HG03469 (cell line): ENCODE measurements at regions not wholly inside any gene's neighbourhood (a gene's known extent, or its start where the extent isn't known, plus 50 kb on each side); places are given as distances from the start of the nearest gene placed in this dataset.

Experiments
- ATAC-seq: cut with Tn5 transposase; IDR thresholded peaks from one replicate; pipeline ENCODE4 v1.9.1; 2021; ENCODE audit warnings: mild to moderate bottlenecking, moderate library complexity, moderate number of reproducible peaks; ENCODE audit not compliant: unreplicated experiment

GRCh38 chr10:62453274-62453673 is 79.1 kb downstream of the ZNF365 start:
- no peak for ATAC-seq

GRCh38 chr10:62454687-62455397 is 80.7 kb downstream of the ZNF365 start:
- ATAC-seq = no peak

- peak; percentile 97 for ATAC-seq
Observed at GRCh38 chr10:62456611-62457101, 82.5 kb downstream of the ZNF365 start.

- no peak for ATAC-seq
Observed at GRCh38 chr10:62457196-62457595, 83.0 kb downstream of the ZNF365 start.

GRCh38 chr10:62457598-62457997 is 83.4 kb downstream of the ZNF365 start:
- no peak for ATAC-seq

DNA sequence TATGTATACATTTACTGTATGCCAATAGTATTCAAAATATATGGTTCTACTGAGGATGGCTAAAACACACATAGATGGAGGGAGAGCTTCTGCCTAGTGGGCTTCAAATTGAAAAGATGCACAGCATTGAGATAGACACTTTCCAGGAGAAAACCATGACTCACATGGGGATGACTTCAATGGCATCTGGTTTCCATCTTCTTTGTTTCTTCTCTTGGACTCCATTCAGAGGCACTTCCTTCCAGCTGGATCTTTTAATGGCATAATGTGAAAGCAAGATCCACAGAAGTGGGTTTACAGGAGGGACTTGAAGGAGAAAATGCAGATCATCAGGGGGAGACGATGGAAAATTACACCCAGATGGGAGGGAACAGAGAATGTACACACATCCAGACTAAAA is 84.9 kb downstream of the ZNF365 start:
- no peak for ATAC-seq

GRCh38 chr10:62459500-62459899 is 85.3 kb downstream of the ZNF365 start:
- no peak for ATAC-seq

- ATAC-seq = no peak
Observed at GRCh38 chr10:62460393-62460792, 86.2 kb downstream of the ZNF365 start.

DNA sequence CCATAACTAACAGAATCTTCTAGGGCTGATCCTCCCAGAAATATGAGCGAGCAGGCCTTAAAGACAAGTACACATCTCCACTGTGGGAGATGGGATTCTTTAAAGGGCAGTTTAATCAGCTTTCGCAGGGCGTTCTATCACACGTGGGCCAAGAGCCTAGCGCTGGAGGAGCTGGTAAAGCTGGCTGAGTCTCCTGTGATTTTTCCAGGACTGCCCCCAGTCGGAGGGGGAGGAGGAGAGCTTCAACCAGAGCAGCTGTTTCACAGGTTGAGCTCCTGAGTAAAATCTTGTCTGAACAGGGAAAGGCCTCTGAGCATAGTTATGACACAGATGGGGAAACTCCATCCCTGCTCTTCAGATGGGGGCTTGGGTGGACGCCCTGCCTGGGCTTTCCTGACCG is 87.0 kb downstream of the ZNF365 start:
- no peak for ATAC-seq

DNA sequence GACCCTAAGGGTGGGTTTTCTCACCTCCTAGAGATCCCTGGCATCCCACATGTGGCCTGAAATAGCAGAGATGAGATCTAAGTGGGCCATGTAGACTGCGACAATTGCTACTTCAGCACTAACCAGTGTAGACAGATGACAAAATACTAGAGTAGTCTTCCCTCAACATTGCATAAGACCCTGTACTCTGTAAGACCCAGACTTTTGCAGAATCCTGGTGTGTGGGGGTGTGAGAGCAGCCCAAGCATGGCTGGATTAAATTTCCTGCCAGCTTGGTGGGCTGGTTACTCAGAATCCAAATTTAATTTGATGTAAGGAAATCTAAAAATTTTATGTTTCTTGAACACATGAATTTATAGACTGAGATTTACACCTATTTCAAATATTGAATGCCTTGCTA is 88.3 kb downstream of the ZNF365 start:
- no peak for ATAC-seq

DNA sequence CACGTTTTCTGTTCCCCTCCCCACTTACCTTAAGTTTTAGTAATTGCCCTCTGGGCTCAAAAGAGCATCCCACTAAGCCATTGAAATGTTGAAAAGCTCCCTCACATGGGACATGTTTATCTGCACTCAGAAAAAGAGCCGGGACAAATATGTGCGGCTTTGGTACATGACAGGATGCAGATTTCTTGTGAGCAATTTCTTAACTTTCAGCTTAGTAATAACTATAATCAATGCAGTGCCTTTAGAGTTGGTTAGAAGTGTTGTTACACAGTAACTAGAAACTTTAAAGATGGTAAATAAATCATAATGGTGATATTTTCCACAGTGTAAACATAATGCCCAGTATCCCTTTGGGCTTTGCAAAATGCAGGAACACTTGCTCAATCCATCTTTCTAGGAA is 89.2 kb downstream of the ZNF365 start:
- ATAC-seq = no peak

GRCh38 chr10:62464308-62464707 is 90.1 kb downstream of the ZNF365 start:
- ATAC-seq = no peak

DNA sequence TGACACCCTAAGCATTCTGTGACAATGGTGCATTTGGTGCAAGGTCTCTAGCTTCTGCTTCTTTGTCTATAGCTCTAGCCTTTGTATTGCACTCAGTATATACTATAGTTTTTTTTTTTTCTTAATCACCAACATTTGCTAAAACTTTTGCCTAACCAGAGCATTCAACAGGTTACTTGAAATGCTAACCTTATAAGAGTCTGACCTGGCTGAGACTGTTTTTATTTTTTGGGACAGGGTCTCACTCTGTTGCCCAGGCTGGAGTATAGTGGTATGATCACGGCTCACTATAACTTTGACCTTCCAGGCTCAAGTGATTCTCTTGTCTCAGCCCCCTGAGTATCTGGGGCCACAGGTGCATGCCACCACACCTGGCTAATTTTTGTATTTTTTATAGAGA is 92.4 kb downstream of the ZNF365 start:
- ATAC-seq = no peak

GRCh38 chr10:62467527-62467926 is 93.4 kb downstream of the ZNF365 start:
- ATAC-seq = no peak

DNA sequence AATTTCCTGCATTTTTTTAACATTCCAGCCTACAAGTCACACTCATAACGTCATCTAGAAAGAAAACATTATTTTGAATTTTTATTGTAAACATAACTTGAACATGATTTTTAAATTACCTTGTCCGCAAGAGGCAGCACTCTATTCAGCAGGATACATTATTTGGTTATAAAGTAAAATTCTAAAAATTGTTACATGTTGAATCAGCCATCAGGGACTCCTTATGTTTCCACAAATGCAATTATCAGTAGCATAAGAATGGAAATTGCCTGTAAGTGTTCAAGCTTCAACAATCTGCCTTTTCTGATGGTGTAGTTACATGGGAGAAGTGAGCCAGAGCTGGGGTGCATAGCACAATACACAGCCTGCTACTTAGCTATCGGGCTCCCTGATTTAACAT is 97.5 kb downstream of the ZNF365 start:
- ATAC-seq = no peak

DNA sequence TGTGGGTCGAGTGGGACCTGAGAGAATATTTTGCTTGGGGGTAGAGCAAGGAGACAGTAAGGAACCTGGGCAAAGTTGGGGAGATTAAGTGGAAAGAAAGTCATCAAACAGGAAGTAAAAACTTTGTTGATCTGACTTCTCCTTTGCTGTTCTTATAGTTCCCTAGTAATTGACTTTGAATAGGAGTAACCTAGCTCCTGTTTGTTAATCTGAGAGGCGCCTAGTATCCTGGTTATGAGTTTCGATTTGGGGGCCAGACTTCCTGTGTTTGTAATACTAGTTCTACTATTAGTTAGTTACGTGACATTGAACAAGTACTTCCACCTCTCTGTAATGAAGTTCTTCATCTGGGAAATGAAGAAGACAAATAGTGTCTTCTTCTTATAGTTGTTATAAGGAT is 99.1 kb downstream of the ZNF365 start:
- no peak for ATAC-seq

DNA sequence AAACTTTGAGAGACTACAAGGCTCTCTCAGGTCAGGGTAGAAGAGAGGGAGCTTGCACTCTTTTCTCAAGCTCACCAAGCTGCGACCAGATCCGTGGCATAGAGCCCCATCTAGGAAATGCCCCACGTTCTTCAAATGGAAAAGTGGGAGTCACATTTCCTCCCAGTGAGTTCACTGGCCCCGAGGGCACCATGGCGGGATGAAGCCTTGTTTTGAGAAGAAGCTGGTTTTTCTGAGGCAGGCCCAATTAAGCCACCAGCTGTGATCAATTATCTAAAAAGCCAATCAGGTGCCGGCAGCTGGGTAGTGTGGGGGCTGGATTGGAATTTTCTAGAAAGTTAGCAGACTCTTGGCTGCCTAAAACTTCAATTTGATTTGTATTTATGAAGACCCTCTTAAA is 101.4 kb downstream of the ZNF365 start:
- no peak for ATAC-seq

GRCh38 chr10:62479523-62479922 is 105.4 kb downstream of the ZNF365 start:
- ATAC-seq = no peak

- ATAC-seq = no peak
Observed at GRCh38 chr10:62480196-62480595, 106.0 kb downstream of the ZNF365 start.

DNA sequence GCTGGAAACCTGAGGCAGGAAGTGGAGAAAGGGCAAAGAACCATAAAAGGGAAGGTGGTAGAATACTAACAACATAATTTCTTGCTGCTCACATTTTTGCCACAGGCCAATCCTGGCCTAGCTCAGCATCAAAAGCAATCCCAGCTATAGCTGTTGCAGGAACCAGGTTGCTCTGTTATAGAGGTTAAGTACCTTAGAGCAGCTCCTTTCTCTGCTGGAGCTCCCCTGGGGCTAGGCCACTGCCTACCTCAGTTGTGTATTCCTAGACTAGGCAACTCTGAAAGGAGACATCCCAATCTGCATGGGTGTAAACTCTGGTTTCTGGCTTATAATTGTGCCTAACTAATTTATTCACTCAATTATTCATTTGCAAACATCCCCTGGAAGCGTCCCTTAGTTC is 108.4 kb downstream of the ZNF365 start:
- ATAC-seq = no peak

- ATAC-seq = no peak
Observed at GRCh38 chr10:62491597-62491996, 117.4 kb downstream of the ZNF365 start.

- no peak for ATAC-seq
Observed at GRCh38 chr10:62492012-62492869, 118.1 kb downstream of the ZNF365 start.
